Hepatocyte (in vitro differentiated cells): ENCODE measurements at regions not wholly inside any gene's neighbourhood (a gene's known extent, or its start where the extent isn't known, plus 50 kb on each side); places are given as distances from the start of the nearest gene placed in this dataset.

Source experiments
- EZH2 ChIP-seq: fragments of 200-600 bp; sonication (generic); IDR thresholded peaks from 2 replicates; pipeline ENCODE4 v1.6.1; 2016; ENCODE audit warnings: antibody characterized with exemption, mild to moderate bottlenecking, borderline replicate concordance
- TF ChIP-seq, protein P1 (sequence below): fragments of 200-600 bp; sonication (generic); IDR thresholded peaks from 2 replicates; pipeline ENCODE4 v1.5.1; 2016; ENCODE audit warnings: antibody characterized with exemption, mild to moderate bottlenecking; ENCODE audit not compliant: poor library complexity

DNA sequence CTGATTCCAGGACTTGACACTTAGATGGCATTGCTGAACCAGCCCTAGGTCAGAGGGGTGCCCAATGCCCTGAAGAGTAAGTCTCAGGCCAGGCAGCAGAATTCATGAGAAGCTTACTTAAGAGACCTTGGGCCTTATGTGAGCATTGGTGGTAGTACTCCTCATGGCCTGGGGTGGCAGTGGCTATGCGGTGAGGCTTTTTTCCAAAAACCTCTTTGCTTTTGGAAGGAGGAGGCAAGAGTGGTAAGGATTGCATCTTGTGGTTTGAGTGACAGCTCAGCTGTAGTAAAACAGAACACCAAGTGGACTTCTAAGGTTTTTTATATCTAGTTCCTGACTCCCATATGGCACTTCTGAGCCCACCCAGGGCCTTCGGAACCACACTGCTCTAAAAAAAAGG lies 459.0 kb upstream of the STEAP1 start:
- TF ChIP-seq, protein P1, sequence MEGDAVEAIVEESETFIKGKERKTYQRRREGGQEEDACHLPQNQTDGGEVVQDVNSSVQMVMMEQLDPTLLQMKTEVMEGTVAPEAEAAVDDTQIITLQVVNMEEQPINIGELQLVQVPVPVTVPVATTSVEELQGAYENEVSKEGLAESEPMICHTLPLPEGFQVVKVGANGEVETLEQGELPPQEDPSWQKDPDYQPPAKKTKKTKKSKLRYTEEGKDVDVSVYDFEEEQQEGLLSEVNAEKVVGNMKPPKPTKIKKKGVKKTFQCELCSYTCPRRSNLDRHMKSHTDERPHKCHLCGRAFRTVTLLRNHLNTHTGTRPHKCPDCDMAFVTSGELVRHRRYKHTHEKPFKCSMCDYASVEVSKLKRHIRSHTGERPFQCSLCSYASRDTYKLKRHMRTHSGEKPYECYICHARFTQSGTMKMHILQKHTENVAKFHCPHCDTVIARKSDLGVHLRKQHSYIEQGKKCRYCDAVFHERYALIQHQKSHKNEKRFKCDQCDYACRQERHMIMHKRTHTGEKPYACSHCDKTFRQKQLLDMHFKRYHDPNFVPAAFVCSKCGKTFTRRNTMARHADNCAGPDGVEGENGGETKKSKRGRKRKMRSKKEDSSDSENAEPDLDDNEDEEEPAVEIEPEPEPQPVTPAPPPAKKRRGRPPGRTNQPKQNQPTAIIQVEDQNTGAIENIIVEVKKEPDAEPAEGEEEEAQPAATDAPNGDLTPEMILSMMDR, result no peak
- TF ChIP-seq EZH2, result no peak
